Dendritic cell treated with granulocyte-macrophage colony-stimulating factor and Interleukin-4, amounts not matched to agents 40 ng/mL and 50 ng/mL, for 4 days (primary cell): ENCODE measurements at regions not wholly inside any gene's neighbourhood (a gene's known extent, or its start where the extent isn't known, plus 50 kb on each side); places are given as distances from the start of the nearest gene placed in this dataset.

Source experiments
- H3K27ac Mint-ChIP-seq: one replicate; pipeline ENCODE4 v1.8.0; 2022; ENCODE audit warnings: mild to moderate bottlenecking, mixed read lengths
- H3K27me3 Mint-ChIP-seq: one replicate; pipeline ENCODE4 v1.8.0; 2022; ENCODE audit warnings: mild to moderate bottlenecking, mixed read lengths
- H3K36me3 Mint-ChIP-seq: one replicate; pipeline ENCODE4 v1.8.0; 2022; ENCODE audit warnings: low read depth, mixed read lengths
- H3K4me1 Mint-ChIP-seq: one replicate; pipeline ENCODE4 v1.8.0; 2022; ENCODE audit warnings: low read depth, mixed read lengths
- H3K4me3 Mint-ChIP-seq: one replicate; pipeline ENCODE4 v1.8.0; 2022; ENCODE audit warnings: mild to moderate bottlenecking, moderate library complexity, mixed read lengths
- H3K9me3 Mint-ChIP-seq: one replicate; pipeline ENCODE4 v1.8.0; 2022; ENCODE audit warnings: mixed read lengths
- intact Hi-C: fragments of 100-400 bp; cut with micrococcal nuclease; formaldehyde crosslinking; loops from one replicate; pipeline ENCODE4 v1.15.0; 2022

DNA sequence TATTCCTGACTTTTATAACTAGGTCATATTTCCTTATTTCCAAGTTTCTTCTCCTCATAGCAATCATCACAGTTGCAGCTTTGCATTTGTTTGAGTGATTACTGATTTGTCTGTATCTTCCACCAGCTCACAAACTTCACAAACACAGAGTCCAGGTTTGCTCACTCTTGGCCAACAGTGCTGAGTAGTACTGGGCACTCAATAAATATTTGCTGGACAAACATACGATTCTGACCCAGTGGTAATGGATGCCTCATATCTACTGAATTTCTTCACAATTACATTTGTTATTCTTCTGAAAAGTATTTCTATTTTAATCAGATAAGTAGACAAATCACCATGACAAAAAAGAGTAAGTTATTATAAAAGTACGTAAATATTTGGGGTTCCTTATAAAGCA lies 516.3 kb downstream of the TDRD15 start:
- Mint-ChIP-seq H3K27ac (no peak overlapping the region), H3K9me3 (no peaks in the 10 kb centered on the region), H3K4me3 (no peak overlapping the region), H3K4me1 (no peaks in the 10 kb centered on the region), H3K36me3 (no peaks in the 10 kb centered on the region), H3K27me3 (no peaks in the 10 kb centered on the region)
- intact Hi-C loops: no loop called here

GRCh38 chr2:21642647-21643046 lies 518.9 kb downstream of the TDRD15 start:
- H3K4me3 Mint-ChIP-seq: no peak overlapping the region
- H3K27ac Mint-ChIP-seq: no peak overlapping the region
- H3K4me1 Mint-ChIP-seq: no peaks in the 10 kb centered on the region
- no peaks in the 10 kb centered on the region for H3K27me3 Mint-ChIP-seq
- H3K9me3 Mint-ChIP-seq: no peaks in the 10 kb centered on the region
- intact Hi-C loops: no loop called here
- no peaks in the 10 kb centered on the region for H3K36me3 Mint-ChIP-seq

GRCh38 chr2:21643180-21643579 lies 519.4 kb downstream of the TDRD15 start:
- no peak overlapping the region for H3K27ac Mint-ChIP-seq
- intact Hi-C loops: no loop called here
- no peak overlapping the region for H3K4me3 Mint-ChIP-seq
- H3K9me3 Mint-ChIP-seq: no peaks in the 10 kb centered on the region
- H3K36me3 Mint-ChIP-seq: no peaks in the 10 kb centered on the region
- H3K27me3 Mint-ChIP-seq: no peaks in the 10 kb centered on the region
- no peaks in the 10 kb centered on the region for H3K4me1 Mint-ChIP-seq

DNA sequence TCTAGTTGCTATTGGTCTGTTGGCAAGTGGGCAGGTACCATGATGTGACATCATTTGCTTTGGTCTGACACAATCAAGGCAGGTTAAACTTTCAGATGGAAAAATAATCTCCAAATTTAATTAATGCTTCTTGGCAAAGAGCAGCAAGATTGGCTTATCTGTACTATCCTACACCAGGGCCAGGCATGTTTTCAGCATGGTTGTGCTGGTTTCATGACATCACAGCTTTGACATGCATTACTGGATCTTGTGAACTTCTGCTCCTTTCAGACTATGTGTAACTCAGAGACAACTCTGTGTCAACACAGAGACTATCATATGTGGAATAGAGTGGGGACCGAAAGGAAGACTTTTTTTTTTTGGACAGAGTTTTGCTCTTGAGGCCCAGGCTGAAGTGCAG lies 520.5 kb downstream of the TDRD15 start:
- Mint-ChIP-seq H3K27ac (no peak overlapping the region), H3K4me3 (no peak overlapping the region), H3K4me1 (no peaks in the 10 kb centered on the region), H3K9me3 (no peaks in the 10 kb centered on the region), H3K27me3 (no peaks in the 10 kb centered on the region), H3K36me3 (no peaks in the 10 kb centered on the region)
- intact Hi-C loops: no loop called here

GRCh38 chr2:21646345-21646744 lies 522.6 kb downstream of the TDRD15 start:
- H3K9me3 Mint-ChIP-seq: no peaks in the 10 kb centered on the region
- H3K4me1 Mint-ChIP-seq: no peaks in the 10 kb centered on the region
- no peaks in the 10 kb centered on the region for H3K36me3 Mint-ChIP-seq
- intact Hi-C loops: no loop called here
- H3K4me3 Mint-ChIP-seq: no peak overlapping the region
- H3K27ac Mint-ChIP-seq: no peak overlapping the region
- H3K27me3 Mint-ChIP-seq: no peaks in the 10 kb centered on the region

DNA sequence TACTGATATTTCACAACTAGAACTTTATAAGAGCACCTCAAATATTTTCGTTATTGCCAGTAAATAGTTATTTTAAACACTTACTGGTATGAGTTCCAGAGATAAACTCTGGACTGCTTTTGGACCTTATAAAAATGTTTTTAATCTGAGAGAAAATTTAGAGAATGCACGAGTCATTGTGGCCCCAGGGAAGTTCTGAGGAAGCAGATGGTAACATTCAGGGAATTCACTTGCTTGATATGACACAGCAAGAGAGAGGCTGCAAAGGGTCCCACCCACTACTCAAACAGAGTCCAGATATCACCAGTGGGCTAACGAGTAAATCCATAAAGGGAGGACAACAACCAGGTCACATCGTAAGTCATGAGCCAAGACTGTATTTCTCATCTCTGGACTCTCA lies 526.8 kb downstream of the TDRD15 start:
- Mint-ChIP-seq H3K36me3 (no peaks in the 10 kb centered on the region), H3K27ac (no peak overlapping the region)
- intact Hi-C loops: no loop called here

GRCh38 chr2:21655136-21655535 lies 531.4 kb downstream of the TDRD15 start:
- H3K27me3 Mint-ChIP-seq: no peaks in the 10 kb centered on the region
- no peaks in the 10 kb centered on the region for H3K36me3 Mint-ChIP-seq
- H3K4me3 Mint-ChIP-seq: no peak overlapping the region
- intact Hi-C loops: no loop called here
- no peak overlapping the region for H3K27ac Mint-ChIP-seq
- H3K9me3 Mint-ChIP-seq: peaks cover 15% of the 10 kb centered on the region
- no peaks in the 10 kb centered on the region for H3K4me1 Mint-ChIP-seq

More for the DNA sequence above, 526.8 kb downstream of the TDRD15 start:
- Mint-ChIP-seq H3K27me3 (no peaks in the 10 kb centered on the region), H3K4me3 (no peak overlapping the region), H3K9me3 (no peaks in the 10 kb centered on the region), H3K4me1 (no peaks in the 10 kb centered on the region)

DNA sequence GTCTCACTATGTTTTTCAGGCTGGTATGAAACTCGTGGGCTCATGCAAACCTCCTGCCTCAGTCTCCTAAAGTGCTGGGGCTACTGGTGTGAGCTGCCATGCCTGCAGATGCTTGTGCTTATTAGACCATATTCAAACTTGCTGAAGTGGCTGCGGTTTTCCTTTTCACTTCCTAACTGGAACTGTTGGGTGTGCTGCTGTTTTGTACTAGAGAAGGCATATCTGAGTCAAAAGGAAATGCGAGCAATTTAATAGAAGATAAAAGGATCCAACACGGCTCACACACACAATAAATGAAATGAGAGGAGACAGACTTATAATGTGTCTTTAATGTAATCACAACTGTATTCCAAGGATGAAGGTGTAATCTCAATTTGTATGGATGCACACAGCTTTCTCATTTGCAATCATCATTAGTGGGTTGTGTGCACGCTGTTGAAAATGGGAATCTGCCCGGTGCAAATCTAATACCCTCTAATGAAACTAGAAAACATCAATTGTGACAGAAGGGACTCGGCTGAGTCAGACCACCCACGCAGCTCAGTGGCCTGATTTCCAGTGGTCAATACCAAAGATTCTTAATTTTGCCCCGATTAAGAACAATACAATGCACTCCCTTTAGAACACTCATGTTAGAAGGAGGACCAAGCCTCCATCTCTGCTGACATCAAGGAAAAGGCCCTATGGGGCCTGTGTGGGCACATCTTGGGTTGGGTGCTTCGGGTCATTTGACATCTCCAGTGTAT lies 532.7 kb downstream of the TDRD15 start:
- intact Hi-C loops: no loop called here
- Mint-ChIP-seq H3K9me3 (peaks cover 23% of the 10 kb centered on the region), H3K36me3 (no peaks in the 10 kb centered on the region), H3K27me3 (no peaks in the 10 kb centered on the region), H3K4me3 (no peak overlapping the region), H3K4me1 (no peaks in the 10 kb centered on the region), H3K27ac (no peak overlapping the region)

GRCh38 chr2:21657445-21657844 lies 533.7 kb downstream of the TDRD15 start:
- intact Hi-C loops: no loop called here
- no peak overlapping the region for H3K4me3 Mint-ChIP-seq
- H3K27me3 Mint-ChIP-seq: no peaks in the 10 kb centered on the region
- no peaks in the 10 kb centered on the region for H3K36me3 Mint-ChIP-seq
- H3K9me3 Mint-ChIP-seq: peaks cover 25% of the 10 kb centered on the region
- H3K27ac Mint-ChIP-seq: no peak overlapping the region
- no peaks in the 10 kb centered on the region for H3K4me1 Mint-ChIP-seq

- Mint-ChIP-seq H3K9me3 (peaks cover 25% of the 10 kb centered on the region), H3K27me3 (no peaks in the 10 kb centered on the region), H3K4me1 (no peaks in the 10 kb centered on the region), H3K27ac (no peak overlapping the region), H3K36me3 (no peaks in the 10 kb centered on the region), H3K4me3 (no peak overlapping the region)
- intact Hi-C loops: no loop called here
Measured at GRCh38 chr2:21658269-21658668, 534.5 kb downstream of the TDRD15 start.

DNA sequence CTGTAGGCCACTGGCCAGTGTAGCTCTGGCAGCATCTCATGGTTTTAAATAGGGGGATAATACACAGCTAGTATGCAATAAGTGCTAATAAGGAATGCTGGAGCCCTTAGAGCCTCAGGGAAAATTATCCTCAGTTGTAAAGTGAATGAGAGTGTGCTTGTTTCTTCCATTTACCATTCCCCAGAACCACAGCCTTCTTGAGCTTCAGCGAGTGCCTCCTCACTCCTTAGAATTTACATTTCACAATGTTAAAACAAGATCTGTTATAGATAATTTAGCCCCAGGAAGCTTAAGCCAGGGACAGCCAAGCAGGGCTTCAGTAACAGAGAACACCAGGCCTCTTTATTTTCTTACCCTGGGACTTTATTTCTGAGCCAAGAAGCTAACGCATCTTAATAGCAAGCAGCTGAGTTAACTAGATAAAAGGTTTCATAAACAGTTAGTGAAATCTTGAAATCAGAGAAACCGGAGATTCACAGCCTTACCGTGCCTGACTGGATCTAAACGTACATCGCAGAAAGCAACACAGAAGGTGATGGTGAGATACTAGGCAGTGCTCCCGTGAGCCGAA lies 535.2 kb downstream of the TDRD15 start:
- Mint-ChIP-seq H3K36me3 (no peaks in the 10 kb centered on the region), H3K27ac (no peak overlapping the region), H3K4me1 (no peaks in the 10 kb centered on the region), H3K9me3 (peaks cover 25% of the 10 kb centered on the region), H3K27me3 (no peaks in the 10 kb centered on the region), H3K4me3 (no peak overlapping the region)
- intact Hi-C loops: no loop called here

DNA sequence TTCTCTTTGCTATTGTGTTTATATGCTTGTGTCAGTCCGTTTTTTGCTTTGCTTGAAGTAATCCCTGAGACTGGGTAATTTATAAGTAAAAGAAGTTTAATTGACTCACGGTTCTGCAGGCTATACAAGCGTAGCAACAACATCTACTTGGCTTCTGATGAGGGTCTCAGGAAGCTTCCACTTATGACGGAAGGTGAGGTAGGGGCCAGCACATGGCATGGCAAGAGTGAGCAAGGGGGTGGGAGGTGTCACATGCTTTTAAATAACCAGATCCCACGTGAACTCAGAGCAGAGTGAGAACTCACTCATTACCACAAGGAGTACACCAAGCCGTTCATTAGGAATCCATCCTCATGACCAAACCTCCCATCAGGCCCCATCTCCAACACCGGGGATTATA lies 540.3 kb downstream of the TDRD15 start:
- Mint-ChIP-seq H3K4me3 (no peak overlapping the region), H3K4me1 (no peaks in the 10 kb centered on the region), H3K27ac (no peak overlapping the region), H3K36me3 (no peaks in the 10 kb centered on the region), H3K9me3 (peaks cover 40% of the 10 kb centered on the region), H3K27me3 (no peaks in the 10 kb centered on the region)
- intact Hi-C loops: no loop called here

GRCh38 chr2:21667638-21668037 lies 543.9 kb downstream of the TDRD15 start:
- Mint-ChIP-seq H3K36me3 (no peaks in the 10 kb centered on the region), H3K4me3 (no peak overlapping the region), H3K27ac (no peak overlapping the region), H3K9me3 (peaks cover 28% of the 10 kb centered on the region), H3K27me3 (no peaks in the 10 kb centered on the region), H3K4me1 (no peaks in the 10 kb centered on the region)
- intact Hi-C loops: no loop called here

- Mint-ChIP-seq H3K27ac (no peak overlapping the region), H3K27me3 (no peaks in the 10 kb centered on the region), H3K4me1 (no peaks in the 10 kb centered on the region), H3K36me3 (no peaks in the 10 kb centered on the region), H3K4me3 (no peak overlapping the region), H3K9me3 (peaks cover 28% of the 10 kb centered on the region)
- intact Hi-C loops: no loop called here
Measured at GRCh38 chr2:21668078-21668710, 544.4 kb downstream of the TDRD15 start.
